ES-I3 (cell line): ENCODE measurements at regions not wholly inside any gene's neighbourhood (a gene's known extent, or its start where the extent isn't known, plus 50 kb on each side); places are given as distances from the start of the nearest gene placed in this dataset.

Source experiments
- H3K36me3 ChIP-seq: 2 replicates; pipeline ENCODE4 v1.6.1; 2013; ENCODE audit warnings: mild to moderate bottlenecking, low read length, control low read depth, moderate library complexity; ENCODE audit not compliant: insufficient read depth
- H3K4me1 ChIP-seq: 2 replicates; pipeline ENCODE4 v1.6.1; 2013; ENCODE audit warnings: mild to moderate bottlenecking, control low read depth, low read length; ENCODE audit not compliant: insufficient read depth
- H3K9ac ChIP-seq: 2 replicates; pipeline ENCODE4 v1.6.1; 2013; ENCODE audit warnings: low read depth, mild to moderate bottlenecking, low read length, moderate library complexity
- H3K9me3 ChIP-seq: 2 replicates; pipeline ENCODE4 v1.6.1; 2013; ENCODE audit warnings: mild to moderate bottlenecking, low read length, moderate library complexity; ENCODE audit not compliant: control insufficient read depth, insufficient read depth

- Histone ChIP-seq H3K4me1 (no peaks in the 10 kb centered on the region), H3K36me3 (no peaks in the 10 kb centered on the region), H3K9ac (no peak overlapping the region), H3K9me3 (no peaks in the 10 kb centered on the region)
Observed at GRCh38 chr5:30331534-30331933, 862.0 kb upstream of the CDH6 start.

- Histone ChIP-seq H3K9ac (no peak overlapping the region), H3K9me3 (no peaks in the 10 kb centered on the region), H3K4me1 (no peaks in the 10 kb centered on the region), H3K36me3 (no peaks in the 10 kb centered on the region)
Observed at GRCh38 chr5:30325795-30326194, 867.7 kb upstream of the CDH6 start.

GRCh38 chr5:30324083-30324482, 869.4 kb upstream of the CDH6 start:
- Histone ChIP-seq H3K4me1 (no peaks in the 10 kb centered on the region), H3K9ac (no peak overlapping the region), H3K36me3 (no peaks in the 10 kb centered on the region), H3K9me3 (no peaks in the 10 kb centered on the region)

- no peak overlapping the region for H3K9ac ChIP-seq
- H3K9me3 ChIP-seq = no peaks in the 10 kb centered on the region
- H3K36me3 ChIP-seq = no peaks in the 10 kb centered on the region
- no peaks in the 10 kb centered on the region for H3K4me1 ChIP-seq
Observed at GRCh38 chr5:30287890-30288289, 905.6 kb upstream of the CDH6 start.

- Histone ChIP-seq H3K4me1 (no peaks in the 10 kb centered on the region), H3K9ac (no peak overlapping the region), H3K36me3 (no peaks in the 10 kb centered on the region), H3K9me3 (no peaks in the 10 kb centered on the region)
Observed at GRCh38 chr5:30279237-30279636, 914.2 kb upstream of the CDH6 start.

- Histone ChIP-seq H3K4me1 (no peaks in the 10 kb centered on the region), H3K36me3 (no peaks in the 10 kb centered on the region), H3K9ac (no peak overlapping the region), H3K9me3 (no peaks in the 10 kb centered on the region)
Observed at GRCh38 chr5:30267026-30267425, 926.5 kb upstream of the CDH6 start.

GRCh38 chr5:30239331-30240022, 954.0 kb upstream of the CDH6 start:
- Histone ChIP-seq H3K4me1 (no peaks in the 10 kb centered on the region; the same call in 1 of the 2 replicates), H3K36me3 (no peaks in the 10 kb centered on the region), H3K9ac (no peak overlapping the region), H3K9me3 (no peaks in the 10 kb centered on the region)

GRCh38 chr5:30237189-30237588, 956.3 kb upstream of the CDH6 start:
- H3K9ac ChIP-seq = no peak overlapping the region
- H3K36me3 ChIP-seq = no peaks in the 10 kb centered on the region
- no peaks in the 10 kb centered on the region for H3K9me3 ChIP-seq
- no peaks in the 10 kb centered on the region; the same call in 1 of the 2 replicates for H3K4me1 ChIP-seq

GRCh38 chr5:30209755-30210154, 983.7 kb upstream of the CDH6 start:
- no peaks in the 10 kb centered on the region for H3K4me1 ChIP-seq
- peaks cover 3% of the 10 kb centered on the region; the same call in 1 of the 2 replicates for H3K9me3 ChIP-seq
- H3K36me3 ChIP-seq = no peaks in the 10 kb centered on the region
- H3K9ac ChIP-seq = no peak overlapping the region

- Histone ChIP-seq H3K9ac (no peak overlapping the region), H3K36me3 (no peaks in the 10 kb centered on the region), H3K4me1 (no peaks in the 10 kb centered on the region), H3K9me3 (no peaks in the 10 kb centered on the region)
Observed at GRCh38 chr5:30197662-30198061, 995.8 kb upstream of the CDH6 start.

- no peak overlapping the region for H3K9ac ChIP-seq
- H3K9me3 ChIP-seq = no peaks in the 10 kb centered on the region
- H3K4me1 ChIP-seq = no peaks in the 10 kb centered on the region
- no peaks in the 10 kb centered on the region for H3K36me3 ChIP-seq
Observed at GRCh38 chr5:30195036-30195435, 998.5 kb upstream of the CDH6 start.

GRCh38 chr5:30194595-30194994, 998.9 kb upstream of the CDH6 start:
- Histone ChIP-seq H3K9ac (no peak overlapping the region), H3K4me1 (no peaks in the 10 kb centered on the region), H3K36me3 (no peaks in the 10 kb centered on the region)

GRCh38 chr5:30183795-30184194, 1009.7 kb upstream of the CDH6 start:
- Histone ChIP-seq H3K36me3 (no peaks in the 10 kb centered on the region), H3K9ac (no peak overlapping the region), H3K9me3 (no peaks in the 10 kb centered on the region), H3K4me1 (no peaks in the 10 kb centered on the region)

More at GRCh38 chr5:30194595-30194994, 998.9 kb upstream of the CDH6 start:
- H3K9me3 ChIP-seq = no peaks in the 10 kb centered on the region

- H3K9me3 ChIP-seq = no peaks in the 10 kb centered on the region
- H3K9ac ChIP-seq = no peak overlapping the region
- no peaks in the 10 kb centered on the region for H3K36me3 ChIP-seq
- H3K4me1 ChIP-seq = no peaks in the 10 kb centered on the region
Observed at GRCh38 chr5:30156156-30156555, 1037.3 kb upstream of the CDH6 start.

- no peaks in the 10 kb centered on the region for H3K36me3 ChIP-seq
- no peak overlapping the region for H3K9ac ChIP-seq
- no peaks in the 10 kb centered on the region for H3K9me3 ChIP-seq
- H3K4me1 ChIP-seq = no peaks in the 10 kb centered on the region
Observed at GRCh38 chr5:30152431-30152830, 1041.1 kb upstream of the CDH6 start.
